Fibroblast of villous mesenchyme (primary cell): ENCODE measurements at regions not wholly inside any gene's neighbourhood (a gene's known extent, or its start where the extent isn't known, plus 50 kb on each side); places are given as distances from the start of the nearest gene placed in this dataset.

Experiments
- DNase-seq: peaks from one replicate; pipeline ENCODE4 v3.0.0-alpha.2; 2010; ENCODE audit warnings: low read depth
- H3K4me3 ChIP-seq: 2 replicates; pipeline ENCODE4 v1.5.1; 2011; ENCODE audit warnings: low read depth, mild to moderate bottlenecking, low read length
- CTCF ChIP-seq: IDR thresholded peaks from 2 replicates; pipeline ENCODE4 v1.5.1; 2012; ENCODE audit warnings: low read depth, mild to moderate bottlenecking, low read length; ENCODE audit not compliant: insufficient read depth

- DNase-seq: no peak
- no peak overlapping the region for H3K4me3 ChIP-seq
- no peak for TF ChIP-seq CTCF
These were observed 287.7 kb upstream of the ID2 start for GRCh38 chr2:8394131-8394530.

GRCh38 chr2:8394569-8395359 lies 287.1 kb upstream of the ID2 start:
- no peak overlapping the region for H3K4me3 ChIP-seq
- no peak for TF ChIP-seq CTCF
- no peak for DNase-seq

GRCh38 chr2:8395718-8396117 lies 286.1 kb upstream of the ID2 start:
- no peak for DNase-seq
- H3K4me3 ChIP-seq: no peak overlapping the region
- no peak for TF ChIP-seq CTCF

- DNase-seq: no peak
- no peak for TF ChIP-seq CTCF
- H3K4me3 ChIP-seq: no peak overlapping the region
These were observed 283.7 kb upstream of the ID2 start for GRCh38 chr2:8398040-8398668.

GRCh38 chr2:8399731-8400130 lies 282.1 kb upstream of the ID2 start:
- no peak for TF ChIP-seq CTCF
- no peak overlapping the region for H3K4me3 ChIP-seq
- no peak for DNase-seq

GRCh38 chr2:8400196-8400595 lies 281.7 kb upstream of the ID2 start:
- no peak for TF ChIP-seq CTCF
- DNase-seq: no peak
- no peak overlapping the region for H3K4me3 ChIP-seq
